H1 (cell line): ENCODE measurements at regions not wholly inside any gene's neighbourhood (a gene's known extent, or its start where the extent isn't known, plus 50 kb on each side); places are given as distances from the start of the nearest gene placed in this dataset.

Source experiments
- CTCF ChIA-PET: fragments of 300-600 bp; sonication (Branson Sonifier 250); formaldehyde crosslinking; loops from one replicate; lab custom pipeline; 2021; ENCODE audit not compliant: partially characterized antibody; lab: Charles Lee
- POLR2A ChIA-PET: fragments of 300-600 bp; sonication (Branson Sonifier 250); formaldehyde crosslinking; loops from one replicate; lab custom pipeline; 2021; ENCODE audit warnings: inconsistent platforms; ENCODE audit not compliant: partially characterized antibody; lab: Charles Lee
- DNase-seq, 2 experiments: peaks; one replicate each; pipeline versions ENCODE4 v3.0.0 to v3.0.0-alpha.2; 2010 to 2022; ENCODE audit warnings: low spot score in 2 of 2, low read depth in 1 of 2, mixed read lengths in 1 of 2
- FAIRE-seq: peaks from 2 replicates; lab custom pipeline; 2011; peaks lifted over from hg19 to GRCh38; lab: Jason Lieb, UNC
- H2AFZ ChIP-seq: 2 replicates; pipeline ENCODE4 v1.8.1; 2012; ENCODE audit warnings: low read length, inconsistent platforms
- H2AK5ac ChIP-seq: 2 replicates; pipeline ENCODE4 v1.6.1; 2013; ENCODE audit warnings: low read depth, low read length
- H2BK120ac ChIP-seq: replicated peaks from 2 replicates; pipeline ENCODE3; 2013; ENCODE audit warnings: low read depth, low read length, inconsistent platforms
- H2BK12ac ChIP-seq: 2 replicates; pipeline ENCODE4 v1.6.1; 2013; ENCODE audit warnings: low read depth, low read length
- H2BK15ac ChIP-seq: 2 replicates; pipeline ENCODE4 v1.6.1; 2013; ENCODE audit warnings: low read length
- H2BK20ac ChIP-seq: 2 replicates; pipeline ENCODE4 v1.6.1; 2013; ENCODE audit warnings: low read length
- H2BK5ac ChIP-seq: 2 replicates; pipeline ENCODE4 v1.6.1; 2013; ENCODE audit warnings: low read depth, low read length
- H3K14ac ChIP-seq: 2 replicates; pipeline ENCODE4 v1.6.1; 2013; ENCODE audit warnings: inconsistent platforms; ENCODE audit not compliant: insufficient read length
- H3K18ac ChIP-seq: 2 replicates; pipeline ENCODE4 v1.6.1; 2013; ENCODE audit warnings: low read length; ENCODE audit errors: extremely low read depth
- H3K23ac ChIP-seq: 2 replicates; pipeline ENCODE4 v1.6.1; 2013; ENCODE audit warnings: inconsistent platforms; ENCODE audit not compliant: insufficient read length
- H3K23me2 ChIP-seq: 2 replicates; pipeline ENCODE4 v1.6.1; 2013; ENCODE audit warnings: low read depth, low read length
- H3K27ac ChIP-seq: 2 replicates; pipeline ENCODE4 v1.6.1; 2011; ENCODE audit warnings: low read depth, low read length, inconsistent platforms
- H3K27me3 ChIP-seq, 4 experiments: replicated peaks in 1 of 4; 1 replicate in 1 of 4; 2 replicates in 3 of 4; pipeline versions ENCODE4 v1.6.1 to v1.8.1; 2011 to 2013; ENCODE audit warnings: low read length in 3 of 4, mild to moderate bottlenecking in 3 of 4, inconsistent platforms in 2 of 4, mixed read lengths in 2 of 4, moderate library complexity in 1 of 4; ENCODE audit not compliant: control insufficient read depth in 3 of 4, insufficient read depth in 3 of 4; ENCODE audit errors: extremely low read depth in 1 of 4
- H3K36me3 ChIP-seq, 4 experiments: 2 replicates each; pipeline versions ENCODE4 v1.6.1 to v1.8.1; 2011 to 2013; ENCODE audit warnings: mild to moderate bottlenecking in 4 of 4, low read length in 3 of 4, moderate library complexity in 2 of 4, control low read depth in 1 of 4, inconsistent platforms in 1 of 4; ENCODE audit not compliant: insufficient read depth in 4 of 4, control insufficient read depth in 2 of 4
- H3K4ac ChIP-seq: replicated peaks from 2 replicates; pipeline ENCODE3; 2013; ENCODE audit warnings: low read length, low read depth, mixed read lengths, inconsistent platforms; ENCODE audit not compliant: insufficient read length
- H3K4me1 ChIP-seq, 4 experiments: replicated peaks in 1 of 4; 1 replicate in 1 of 4; 2 replicates in 3 of 4; pipeline versions ENCODE4 v1.6.1 to v1.8.1; 2011 to 2013; ENCODE audit warnings: low read length in 3 of 4, inconsistent platforms in 2 of 4, mixed read lengths in 1 of 4; ENCODE audit not compliant: insufficient read depth in 4 of 4, control insufficient read depth in 3 of 4
- H3K4me2 ChIP-seq, 2 experiments: 2 replicates each; pipeline versions ENCODE4 v1.6.1 to v1.8.1; 2011 to 2013; ENCODE audit warnings: low read depth in 2 of 2, low read length in 2 of 2, control low read depth in 1 of 2, inconsistent platforms in 1 of 2, mild to moderate bottlenecking in 1 of 2; ENCODE audit not compliant: insufficient read depth in 1 of 2
- H3K4me3 ChIP-seq, 4 experiments: fragments of 200-600, 300-600 bp in 1 of 4; sonication (generic), shearing (Covaris generic), sonication (Bioruptor Twin) in 1 of 4; 2 replicates each; pipeline versions ENCODE4 v1.5.1 to v1.8.1; 2011 to 2016; ENCODE audit warnings: low read length in 4 of 4, low read depth in 3 of 4, control low read depth in 2 of 4, inconsistent platforms in 2 of 4, mild to moderate bottlenecking in 2 of 4, mixed read lengths in 1 of 4, moderate library complexity in 1 of 4; ENCODE audit not compliant: insufficient read depth in 2 of 4; ENCODE audit errors: extremely low read depth in 1 of 4
- H3K56ac ChIP-seq: replicated peaks from 2 replicates; pipeline ENCODE3; 2013; ENCODE audit warnings: low read depth, mild to moderate bottlenecking, mixed read lengths, low read length, inconsistent platforms; ENCODE audit not compliant: insufficient read length
- H3K79me1 ChIP-seq: 2 replicates; pipeline ENCODE4 v1.6.1; 2013; ENCODE audit warnings: low read depth, low read length, control low read depth
- H3K79me2 ChIP-seq, 2 experiments: 2 replicates each; pipeline versions ENCODE4 v1.6.1 to v1.8.1; 2012 to 2013; ENCODE audit warnings: low read length in 2 of 2, mild to moderate bottlenecking in 2 of 2, inconsistent platforms in 1 of 2; ENCODE audit not compliant: insufficient read depth in 2 of 2, control insufficient read depth in 1 of 2
- H3K9ac ChIP-seq, 4 experiments: replicated peaks in 1 of 4; 1 replicate in 1 of 4; 2 replicates in 3 of 4; pipeline versions ENCODE4 v1.6.1 to v1.8.1; 2011 to 2013; ENCODE audit warnings: low read depth in 3 of 4, low read length in 3 of 4, control low read depth in 2 of 4, mild to moderate bottlenecking in 2 of 4, moderate library complexity in 2 of 4, inconsistent platforms in 1 of 4; ENCODE audit errors: extremely low read depth in 1 of 4
- H3K9me3 ChIP-seq, 2 experiments: 2 replicates each; pipeline versions ENCODE4 v1.6.1 to v1.8.1; 2012 to 2013; ENCODE audit warnings: mild to moderate bottlenecking in 2 of 2, moderate library complexity in 2 of 2, control low read depth in 1 of 2, inconsistent platforms in 1 of 2, low read depth in 1 of 2, low read length in 1 of 2, mixed read lengths in 1 of 2; ENCODE audit not compliant: insufficient read depth in 2 of 2
- H4K20me1 ChIP-seq, 2 experiments: replicated peaks in 1 of 2; 2 replicates each; pipeline versions ENCODE3 to v1.8.1; 2011 to 2013; ENCODE audit warnings: inconsistent platforms in 2 of 2, low read length in 2 of 2, mild to moderate bottlenecking in 1 of 2; ENCODE audit not compliant: insufficient read depth in 2 of 2, control insufficient read depth in 1 of 2
- H4K5ac ChIP-seq: 2 replicates; pipeline ENCODE4 v1.6.1; 2013; ENCODE audit warnings: low read length, low read depth, mixed read lengths, inconsistent platforms; ENCODE audit not compliant: insufficient read length
- H4K8ac ChIP-seq: 2 replicates; pipeline ENCODE4 v1.8.0; 2013; ENCODE audit warnings: mild to moderate bottlenecking, moderate library complexity, low read length, inconsistent platforms; ENCODE audit not compliant: insufficient read depth; ENCODE audit errors: extremely low read depth
- H4K91ac ChIP-seq: replicated peaks from 2 replicates; pipeline ENCODE3; 2013; ENCODE audit warnings: low read length, mixed read lengths, inconsistent platforms; ENCODE audit not compliant: insufficient read length
- CHD2 ChIP-seq: IDR thresholded peaks from 2 replicates; pipeline ENCODE4 v1.6.1; 2012; ENCODE audit warnings: low read length, improper control_type of control experiment
- FOSL1 ChIP-seq: IDR thresholded peaks from 2 replicates; pipeline ENCODE4 v1.6.1; 2011; ENCODE audit warnings: mild to moderate bottlenecking, low read depth, low read length, moderate library complexity; ENCODE audit not compliant: insufficient read depth
- NRF1 ChIP-seq: IDR thresholded peaks from 2 replicates; pipeline ENCODE4 v1.6.1; 2011; ENCODE audit warnings: mild to moderate bottlenecking, low read depth, low read length, improper control_type of control experiment
- SAP30 ChIP-seq: fragments of 300-600 bp; sonication (generic); IDR thresholded peaks from 2 replicates; pipeline ENCODE4 v1.7.1; 2012; ENCODE audit warnings: low read length, moderate library complexity, mild to moderate bottlenecking, inconsistent platforms; ENCODE audit not compliant: insufficient read depth, insufficient replicate concordance
- TEAD4 ChIP-seq: IDR thresholded peaks from 2 replicates; pipeline ENCODE4 v1.6.1; 2012; ENCODE audit warnings: low read depth, low read length, inconsistent platforms, mixed read lengths
- ZNF274 ChIP-seq: IDR thresholded peaks from 2 replicates; pipeline ENCODE4 v1.7.0; 2012; ENCODE audit warnings: low read length, borderline replicate concordance; ENCODE audit errors: extremely low read depth
- WGBS, 2 experiments: shearing (Covaris generic) in 1 of 2; methylation state at CpG; one replicate each; pipeline versions ENCODE4 v1.1.6 to v1.1.7; 2013 to 2015; ENCODE audit warnings: low lambda C conversion rate in 2 of 2, mixed read lengths in 2 of 2, inconsistent platforms in 1 of 2, low coverage in 1 of 2, missing lambda C conversion rate in 1 of 2; ENCODE audit not compliant: insufficient replicate concordance in 2 of 2, insufficient coverage in 1 of 2, insufficient read length in 1 of 2; ENCODE audit errors: extremely low coverage in 1 of 2, missing lambda C conversion rate in 1 of 2; 5-methylcytosine and 5-hydroxymethylcytosine counted together
- TF ChIP-seq, protein P1 (sequence below): IDR thresholded peaks from 2 replicates; pipeline ENCODE4 v1.6.1; 2011; ENCODE audit warnings: low read depth, mild to moderate bottlenecking, low read length; ENCODE audit not compliant: insufficient read depth

- Histone ChIP-seq H2BK15ac (no peak overlapping the region), H4K91ac (no peak overlapping the region), H3K14ac (no peak overlapping the region), H3K23me2 (no peaks in the 10 kb centered on the region), H2BK5ac (no peak overlapping the region), H3K18ac (no peak overlapping the region), H3K4me2 (no peak overlapping the region), H3K9me3 (no peaks in the 10 kb centered on the region), H3K27me3 (no peaks in the 10 kb centered on the region), H4K5ac (no peak overlapping the region), H2AK5ac (no peak overlapping the region), H2AFZ (no peak overlapping the region)
- no peak for FAIRE-seq
- TF ChIP-seq SAP30 (no peak), NRF1 (no peak), ZNF274 (no peak), CHD2 (no peak), TEAD4 (no peak), FOSL1 (no peak)
- TF ChIP-seq, protein P1, sequence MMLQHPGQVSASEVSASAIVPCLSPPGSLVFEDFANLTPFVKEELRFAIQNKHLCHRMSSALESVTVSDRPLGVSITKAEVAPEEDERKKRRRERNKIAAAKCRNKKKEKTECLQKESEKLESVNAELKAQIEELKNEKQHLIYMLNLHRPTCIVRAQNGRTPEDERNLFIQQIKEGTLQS, result no peak
- TF ChIP-seq, all 59 proteins: peak for 0
- H3K79me2 ChIP-seq, result no peaks in the 10 kb centered on the region
- no peak overlapping the region for H3K4ac ChIP-seq
- no peak for DNase-seq
- H3K56ac ChIP-seq, result no peak overlapping the region
- H3K9ac ChIP-seq, result no peak overlapping the region
- H2BK12ac ChIP-seq, result no peak overlapping the region
- H4K20me1 ChIP-seq, result no peaks in the 10 kb centered on the region
- no peaks in the 10 kb centered on the region for H3K79me1 ChIP-seq
- no peak overlapping the region for H3K23ac ChIP-seq
- H3K4me1 ChIP-seq, result no peaks in the 10 kb centered on the region
- H3K36me3 ChIP-seq, result no peaks in the 10 kb centered on the region
- ChIA-PET CTCF (interaction anchor here (0.6 kb wide), 1 partner anchor 362 kb away, joined by 3 read pairs; no protein-coding TSS in a partner anchor), POLR2A (no interaction called here)
- H3K4me3 ChIP-seq, result no peak overlapping the region
- H3K27ac ChIP-seq, result no peak overlapping the region
- 96% methylated on average over 3 of the region's 3 CpGs; no CpG with 5 or more reads in 1 of the 2 experiments for WGBS, 2 experiments
- no peak overlapping the region for H2BK20ac ChIP-seq
- no peak overlapping the region for H4K8ac ChIP-seq
- H2BK120ac ChIP-seq, result no peak overlapping the region
Observed at GRCh38 chr7:13563257-13563656, 426.2 kb downstream of the ETV1 start.
